Stimulated activated CD4-positive, alpha-beta T cell treated with anti-CD3 and anti-CD28 coated beads, Interleukin-1b, Interleukin-23, amount 100 ng/mL, for 24 hours (primary cell): ENCODE measurements at regions not wholly inside any gene's neighbourhood (a gene's known extent, or its start where the extent isn't known, plus 50 kb on each side); places are given as distances from the start of the nearest gene placed in this dataset.

Experiments
- DNase-seq, 4 experiments: peaks; one replicate each; pipeline ENCODE4 v3.0.0-alpha.2; 2020; ENCODE audit warnings: low read depth in 4 of 4, low spot score in 1 of 4

GRCh38 chr11:43574949-43575912 lies 105.3 kb upstream of the HSD17B12 start:
- no peak for DNase-seq

GRCh38 chr11:43575913-43576310 lies 104.6 kb upstream of the HSD17B12 start:
- no peak for DNase-seq

- no peak for DNase-seq
Observed at GRCh38 chr11:43576320-43576802, 104.2 kb upstream of the HSD17B12 start.

GRCh38 chr11:43576803-43577521 lies 103.6 kb upstream of the HSD17B12 start:
- DNase-seq: no peak

- DNase-seq: no peak
Observed at GRCh38 chr11:43577566-43578264, 102.8 kb upstream of the HSD17B12 start.

- DNase-seq: no peak
Observed at GRCh38 chr11:43578346-43579170, 102.0 kb upstream of the HSD17B12 start.

GRCh38 chr11:43579171-43579918 lies 101.2 kb upstream of the HSD17B12 start:
- DNase-seq: peak in 2 of 4 experiments; percentile 37

- no peak for DNase-seq
Observed at GRCh38 chr11:43579919-43580276, 100.6 kb upstream of the HSD17B12 start.

- no peak for DNase-seq
Observed at GRCh38 chr11:43580735-43581369, 99.7 kb upstream of the HSD17B12 start.

- no peak for DNase-seq
Observed at GRCh38 chr11:43581370-43582023, 99.0 kb upstream of the HSD17B12 start.

- DNase-seq: no peak
Observed at GRCh38 chr11:43582024-43582862, 98.3 kb upstream of the HSD17B12 start.

GRCh38 chr11:43582863-43583462 lies 97.6 kb upstream of the HSD17B12 start:
- DNase-seq: no peak

GRCh38 chr11:43583548-43583947 lies 97.0 kb upstream of the HSD17B12 start:
- no peak for DNase-seq

GRCh38 chr11:43585877-43586608 lies 94.5 kb upstream of the HSD17B12 start:
- DNase-seq: no peak

GRCh38 chr11:43589601-43590250 lies 90.8 kb upstream of the HSD17B12 start:
- no peak for DNase-seq

- no peak for DNase-seq
Observed at GRCh38 chr11:43601511-43601910, 79.0 kb upstream of the HSD17B12 start.
